ENCODE measurements at regions not wholly inside any gene's neighbourhood (a gene's known extent, or its start where the extent isn't known, plus 50 kb on each side); places are given as distances from the start of the nearest gene placed in this dataset.

- TF ChIP-seq, protein P1, sequence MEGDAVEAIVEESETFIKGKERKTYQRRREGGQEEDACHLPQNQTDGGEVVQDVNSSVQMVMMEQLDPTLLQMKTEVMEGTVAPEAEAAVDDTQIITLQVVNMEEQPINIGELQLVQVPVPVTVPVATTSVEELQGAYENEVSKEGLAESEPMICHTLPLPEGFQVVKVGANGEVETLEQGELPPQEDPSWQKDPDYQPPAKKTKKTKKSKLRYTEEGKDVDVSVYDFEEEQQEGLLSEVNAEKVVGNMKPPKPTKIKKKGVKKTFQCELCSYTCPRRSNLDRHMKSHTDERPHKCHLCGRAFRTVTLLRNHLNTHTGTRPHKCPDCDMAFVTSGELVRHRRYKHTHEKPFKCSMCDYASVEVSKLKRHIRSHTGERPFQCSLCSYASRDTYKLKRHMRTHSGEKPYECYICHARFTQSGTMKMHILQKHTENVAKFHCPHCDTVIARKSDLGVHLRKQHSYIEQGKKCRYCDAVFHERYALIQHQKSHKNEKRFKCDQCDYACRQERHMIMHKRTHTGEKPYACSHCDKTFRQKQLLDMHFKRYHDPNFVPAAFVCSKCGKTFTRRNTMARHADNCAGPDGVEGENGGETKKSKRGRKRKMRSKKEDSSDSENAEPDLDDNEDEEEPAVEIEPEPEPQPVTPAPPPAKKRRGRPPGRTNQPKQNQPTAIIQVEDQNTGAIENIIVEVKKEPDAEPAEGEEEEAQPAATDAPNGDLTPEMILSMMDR (IDR thresholded peaks at IDR 0.05; ENCODE audit: insufficient read depth in 1 of 2, low read depth in 1 of 2, low read length in 1 of 2, severe bottlenecking in 1 of 2, unreplicated experiment in 1 of 2): no peak
- Mint-ChIP-seq H3K4me3 (ENCODE audit: unreplicated experiment) (no peak overlapping the region), H3K27ac (ENCODE audit: unreplicated experiment) (no peak overlapping the region), H3K4me1 (ENCODE audit: low read depth, unreplicated experiment) (no peaks in the 10 kb centered on the region), H3K27me3 (ENCODE audit: insufficient read depth, unreplicated experiment) (peaks cover 16% of the 10 kb centered on the region), H3K9me3 (ENCODE audit: unreplicated experiment) (peaks cover 10% of the 10 kb centered on the region), H3K36me3 (ENCODE audit: insufficient read depth, unreplicated experiment) (no peaks in the 10 kb centered on the region)
- DNase-seq: no peak
- Histone ChIP-seq H3K4me1 (no peaks in the 10 kb centered on the region), H3K9me3 (no peaks in the 10 kb centered on the region), H3K4me3 (ENCODE audit: low read depth, low read length) (no peak overlapping the region), H3K36me3 (ENCODE audit: control insufficient read depth, insufficient read depth, low read length) (no peaks in the 10 kb centered on the region), H3K27me3 (replicated peaks; ENCODE audit: control insufficient read depth, insufficient read depth, low read length) (no peaks in the 10 kb centered on the region)
- BruUV-seq (replicated peaks): no TSS peak
- POLR2A ChIA-PET: no interaction called here
- intact Hi-C loops (cut with micrococcal nuclease; ENCODE audit: unreplicated experiment): no loop called here
- CTCF ChIA-PET: no interaction called here
Measured at GRCh38 chr12:58025431-58025830, 84.1 kb downstream of the ATP23 start.

DNA sequence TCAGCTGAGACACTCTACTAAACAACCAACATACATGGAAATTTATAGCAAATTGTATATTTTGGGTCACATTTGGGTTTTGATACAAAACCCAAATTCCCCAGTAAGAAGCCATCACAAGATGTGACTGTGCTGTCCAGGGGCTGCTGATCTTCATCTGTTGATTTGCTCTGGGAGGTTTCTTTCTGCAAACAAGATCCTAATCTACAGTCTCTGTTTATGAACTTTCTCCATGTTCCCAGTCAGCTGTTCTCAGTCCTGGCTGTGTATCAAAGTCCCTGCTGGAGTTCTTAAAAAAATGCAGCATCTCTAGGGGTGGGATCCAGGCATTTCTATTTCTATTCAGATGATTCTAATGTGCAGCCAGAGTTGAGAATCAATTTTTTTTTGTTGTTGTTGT is 85.1 kb downstream of the ATP23 start:
- peaks cover 8% of the 10 kb centered on the region for H3K9me3 Mint-ChIP-seq (ENCODE audit: unreplicated experiment)
- H3K4me1 Mint-ChIP-seq (ENCODE audit: low read depth, unreplicated experiment): no peaks in the 10 kb centered on the region
- H3K36me3 Mint-ChIP-seq (ENCODE audit: insufficient read depth, unreplicated experiment): no peaks in the 10 kb centered on the region
- H3K36me3 ChIP-seq (ENCODE audit: control insufficient read depth, insufficient read depth, low read length): no peaks in the 10 kb centered on the region
- no peaks in the 10 kb centered on the region for H3K9me3 ChIP-seq
- peaks cover 12% of the 10 kb centered on the region for H3K27me3 Mint-ChIP-seq (ENCODE audit: insufficient read depth, unreplicated experiment)
- H3K27me3 ChIP-seq (replicated peaks; ENCODE audit: control insufficient read depth, insufficient read depth, low read length): no peaks in the 10 kb centered on the region
- H3K4me3 ChIP-seq (ENCODE audit: low read depth, low read length): no peak overlapping the region
- TF ChIP-seq, protein P1 (IDR thresholded peaks at IDR 0.05; ENCODE audit: insufficient read depth in 1 of 2, low read depth in 1 of 2, low read length in 1 of 2, severe bottlenecking in 1 of 2, unreplicated experiment in 1 of 2): no peak
- DNase-seq: no peak
- no peaks in the 10 kb centered on the region for H3K4me1 ChIP-seq
- intact Hi-C loops (cut with micrococcal nuclease; ENCODE audit: unreplicated experiment): no loop called here
- no peak overlapping the region for H3K4me3 Mint-ChIP-seq (ENCODE audit: unreplicated experiment)
- no TSS peak for BruUV-seq (replicated peaks)
- ChIA-PET POLR2A (no interaction called here), CTCF (no interaction called here)
- no peak overlapping the region for H3K27ac Mint-ChIP-seq (ENCODE audit: unreplicated experiment)

- POLR2A ChIA-PET: no interaction called here
- H3K4me1 ChIP-seq: no peaks in the 10 kb centered on the region
- CTCF ChIA-PET: no interaction called here
- no TSS peak for BruUV-seq (replicated peaks)
- Mint-ChIP-seq H3K9me3 (ENCODE audit: unreplicated experiment) (peaks cover 6% of the 10 kb centered on the region), H3K4me1 (ENCODE audit: low read depth, unreplicated experiment) (no peaks in the 10 kb centered on the region), H3K27me3 (ENCODE audit: insufficient read depth, unreplicated experiment) (peaks cover 6% of the 10 kb centered on the region), H3K4me3 (ENCODE audit: unreplicated experiment) (no peak overlapping the region), H3K36me3 (ENCODE audit: insufficient read depth, unreplicated experiment) (no peaks in the 10 kb centered on the region), H3K27ac (ENCODE audit: unreplicated experiment) (no peak overlapping the region)
- intact Hi-C loops (cut with micrococcal nuclease; ENCODE audit: unreplicated experiment): no loop called here
- TF ChIP-seq, protein P1 (IDR thresholded peaks at IDR 0.05; ENCODE audit: insufficient read depth in 1 of 2, low read depth in 1 of 2, low read length in 1 of 2, severe bottlenecking in 1 of 2, unreplicated experiment in 1 of 2): no peak
- H3K4me3 ChIP-seq (ENCODE audit: low read depth, low read length): no peak overlapping the region
- no peaks in the 10 kb centered on the region for H3K36me3 ChIP-seq (ENCODE audit: control insufficient read depth, insufficient read depth, low read length)
- no peaks in the 10 kb centered on the region for H3K9me3 ChIP-seq
- no peak for DNase-seq
- H3K27me3 ChIP-seq (replicated peaks; ENCODE audit: control insufficient read depth, insufficient read depth, low read length): no peaks in the 10 kb centered on the region
Measured at GRCh38 chr12:58026897-58027891, 85.8 kb downstream of the ATP23 start.
